ENCODE measurements at regions not wholly inside any gene's neighbourhood (a gene's known extent, or its start where the extent isn't known, plus 50 kb on each side); places are given as distances from the start of the nearest gene placed in this dataset.
A peak's percentile ranks its signal among the peaks of the same experiment; 100 is the strongest.
"Not testable (repeated sequence)": the region's sequence is repeated elsewhere in the genome, so short reads cannot be mapped to it uniquely, and the experiment has no call there.

GRCh38 chr13:59305896-59306295 lies 857.8 kb downstream of the DIAPH3 start:
- DNase-seq (ENCODE audit: low read depth): no peak

GRCh38 chr13:59312776-59313175 lies 851.0 kb downstream of the DIAPH3 start:
- DNase-seq (ENCODE audit: low read depth): no peak

GRCh38 chr13:59318320-59318930 lies 845.3 kb downstream of the DIAPH3 start:
- DNase-seq (ENCODE audit: low read depth): peak; percentile 6

DNA sequence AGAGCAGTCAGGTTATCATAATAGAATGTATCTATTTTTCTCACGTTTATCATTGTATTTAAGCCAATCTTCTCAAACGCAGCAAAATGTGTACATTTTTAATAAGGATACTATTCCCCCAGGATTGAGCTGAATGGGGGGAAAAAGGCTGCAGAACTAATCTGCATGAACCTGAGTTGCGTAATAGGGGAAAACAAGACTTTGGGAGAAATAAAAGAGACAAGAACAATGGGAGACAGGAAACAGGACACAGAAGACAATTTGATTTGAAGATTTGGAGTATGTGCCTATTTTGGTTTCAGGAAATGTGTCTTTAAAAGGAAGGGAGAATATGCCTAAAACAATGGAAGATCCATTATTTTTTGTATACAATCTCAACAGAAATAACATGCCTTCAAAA lies 844.5 kb downstream of the DIAPH3 start:
- DNase-seq (ENCODE audit: low read depth): no peak

- DNase-seq (ENCODE audit: low read depth): no peak
Measured at GRCh38 chr13:59320021-59320420, 843.7 kb downstream of the DIAPH3 start.

DNA sequence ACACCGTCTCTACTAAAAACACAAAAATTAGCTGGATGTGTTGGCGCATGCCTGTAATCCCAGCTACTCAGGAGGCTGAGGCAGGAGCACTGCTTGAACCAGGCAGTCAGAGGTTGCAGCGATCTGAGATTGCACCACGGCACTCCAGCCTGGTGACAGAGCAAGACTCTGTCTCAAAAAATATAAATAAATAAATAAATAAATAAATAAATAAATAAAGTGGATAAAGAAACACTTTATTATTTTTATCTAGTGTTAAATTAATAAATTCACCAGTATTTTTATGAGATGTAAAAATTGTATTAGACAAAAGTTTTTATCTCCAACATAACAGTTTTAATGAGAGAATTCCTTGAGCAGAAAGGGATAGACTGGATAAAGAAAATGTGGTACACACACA lies 839.3 kb downstream of the DIAPH3 start:
- DNase-seq (ENCODE audit: low read depth): not testable (repeated sequence)

- no peak for DNase-seq (ENCODE audit: low read depth)
Measured at GRCh38 chr13:59326717-59327116, 837.0 kb downstream of the DIAPH3 start.

GRCh38 chr13:59330764-59331163 lies 833.0 kb downstream of the DIAPH3 start:
- no peak for DNase-seq (ENCODE audit: low read depth)

GRCh38 chr13:59332966-59333365 lies 830.8 kb downstream of the DIAPH3 start:
- DNase-seq (ENCODE audit: low read depth): no peak

- no peak for DNase-seq (ENCODE audit: low read depth)
Measured at GRCh38 chr13:59337070-59337469, 826.7 kb downstream of the DIAPH3 start.

DNA sequence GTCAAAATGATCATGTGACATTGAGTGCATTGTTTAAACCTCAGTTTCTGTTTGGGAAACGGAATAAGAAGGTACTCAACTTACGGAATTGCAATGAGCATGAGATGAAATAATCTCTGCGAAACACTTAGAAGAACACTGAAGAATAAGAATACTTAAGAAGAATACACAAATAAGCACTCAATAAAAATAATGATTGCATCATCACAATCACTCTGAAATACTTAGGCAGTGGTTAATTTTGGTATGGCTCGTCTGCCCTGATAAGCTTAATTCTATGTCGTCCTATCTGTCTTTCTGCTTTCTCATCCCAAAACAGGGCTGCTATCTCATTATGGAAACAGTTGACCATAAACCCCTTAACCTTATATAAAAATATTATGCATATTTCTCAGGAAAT lies 823.6 kb downstream of the DIAPH3 start:
- DNase-seq (ENCODE audit: low read depth): no peak

DNA sequence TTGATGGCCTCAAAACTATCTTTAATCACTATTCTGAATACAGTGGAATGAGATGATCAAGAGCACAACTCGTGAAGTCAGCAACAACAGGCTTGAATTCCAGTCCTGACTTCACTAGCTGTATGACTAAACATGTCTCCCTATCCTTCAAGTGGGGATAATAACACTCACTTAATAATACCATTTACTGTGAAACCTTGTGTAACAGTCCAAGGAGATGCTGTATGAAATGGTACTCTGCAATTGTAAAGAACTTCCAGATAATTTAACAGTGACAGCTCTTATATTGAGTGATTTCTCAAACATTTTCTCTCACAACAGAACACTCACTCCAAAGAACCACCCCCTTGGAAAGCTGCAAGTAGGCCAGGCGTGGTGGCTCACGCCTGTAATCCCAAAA lies 823.1 kb downstream of the DIAPH3 start:
- no peak for DNase-seq (ENCODE audit: low read depth)

DNA sequence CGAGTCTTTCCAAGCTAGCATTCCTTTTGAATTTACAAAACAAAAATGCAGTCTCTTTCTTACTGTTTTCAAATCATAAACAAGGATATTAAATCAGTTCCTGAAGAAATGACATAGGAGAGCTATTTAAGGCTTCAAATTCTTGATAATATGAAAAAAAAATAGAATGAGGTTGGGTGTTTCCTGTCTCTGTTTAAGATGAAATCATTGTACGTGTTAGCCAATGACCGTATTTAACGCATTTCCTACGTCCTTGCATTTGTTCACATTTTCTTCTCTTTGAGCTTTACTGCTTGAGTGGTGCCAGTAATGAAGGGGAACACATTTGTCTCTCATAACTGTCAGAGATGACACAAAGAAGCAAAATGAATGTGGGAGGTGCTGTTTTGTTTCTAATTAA lies 821.3 kb downstream of the DIAPH3 start:
- no peak for DNase-seq (ENCODE audit: low read depth)

DNA sequence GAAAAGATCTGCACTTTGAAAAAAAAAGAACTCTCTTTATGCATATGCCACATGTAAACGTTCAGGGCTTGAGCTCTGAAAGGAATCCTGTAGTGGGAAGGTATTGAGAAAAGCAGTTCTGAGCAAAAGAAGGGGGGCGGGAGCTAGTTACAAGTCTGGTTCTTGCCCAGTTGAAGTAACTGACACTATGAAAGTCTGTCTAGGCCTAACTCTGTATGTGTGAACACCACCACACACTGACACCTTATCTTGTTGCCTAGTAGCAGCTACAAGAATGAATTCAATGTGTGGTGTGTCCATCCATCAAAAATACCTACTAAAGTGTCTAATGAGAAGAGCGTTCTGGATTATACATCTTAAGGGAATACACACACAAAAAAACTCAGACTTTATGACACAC lies 820.6 kb downstream of the DIAPH3 start:
- no peak for DNase-seq (ENCODE audit: low read depth)

GRCh38 chr13:59343993-59344822 lies 819.5 kb downstream of the DIAPH3 start:
- DNase-seq (ENCODE audit: low read depth): no peak

DNA sequence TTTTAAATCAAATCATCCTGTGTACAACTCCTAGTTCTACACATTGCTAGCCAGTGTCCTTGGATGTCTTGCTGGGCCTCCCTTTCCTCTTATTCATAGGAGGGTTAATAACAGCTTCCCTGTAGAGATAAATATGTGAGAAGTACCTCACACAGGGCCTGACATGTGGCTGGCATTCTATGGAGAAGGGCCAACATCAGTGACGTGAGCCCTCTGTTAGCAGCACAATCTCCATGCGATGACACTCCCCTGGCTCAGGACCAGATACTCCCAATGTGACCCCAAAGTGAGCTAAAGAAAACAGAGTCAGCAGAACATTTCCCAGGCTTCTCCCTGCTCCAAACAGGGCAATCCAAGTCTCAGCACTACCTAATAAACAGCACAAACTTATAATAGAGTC lies 818.4 kb downstream of the DIAPH3 start:
- DNase-seq (ENCODE audit: low read depth): no peak

- DNase-seq (ENCODE audit: low read depth): no peak
Measured at GRCh38 chr13:59346999-59347723, 816.6 kb downstream of the DIAPH3 start.

- no peak for DNase-seq (ENCODE audit: low read depth)
Measured at GRCh38 chr13:59348617-59349016, 815.1 kb downstream of the DIAPH3 start.

GRCh38 chr13:59352600-59352999 lies 811.1 kb downstream of the DIAPH3 start:
- no peak for DNase-seq (ENCODE audit: low read depth)

GRCh38 chr13:59354665-59355369 lies 808.9 kb downstream of the DIAPH3 start:
- DNase-seq (ENCODE audit: low read depth): no peak

- no peak for DNase-seq (ENCODE audit: low read depth)
Measured at GRCh38 chr13:59356607-59357006, 807.1 kb downstream of the DIAPH3 start.

- no peak for DNase-seq (ENCODE audit: low read depth)
Measured at GRCh38 chr13:59358014-59358413, 805.7 kb downstream of the DIAPH3 start.

All from stimulated activated CD4-positive, alpha-beta T cell treated with anti-CD3 and anti-CD28 coated beads, Interleukin-2, amount 100 ng/mL, for 4 hours (primary cell).